ENCODE measurements at regions not wholly inside any gene's neighbourhood (a gene's known extent, or its start where the extent isn't known, plus 50 kb on each side); places are given as distances from the start of the nearest gene placed in this dataset.

- no peaks in the 10 kb centered on the region for H3K9me3 ChIP-seq
- peaks cover 0 to 17% (median 13%) of the 10 kb centered on the region in 4 donors for H3K4me1 ChIP-seq
- no peak for DNase-seq
- H3K36me3 ChIP-seq: no peaks in the 10 kb centered on the region
- no peak overlapping the region for H3K27ac ChIP-seq
- TF ChIP-seq CTCF (IDR thresholded peaks at IDR 0.05): no peak
- peaks cover 0 to 38% of the 10 kb centered on the region in 2 donors for H3K27me3 ChIP-seq
- no peak overlapping the region for H3K4me3 ChIP-seq
- intact Hi-C loops (cut with DNase I; ENCODE audit: low total_unique reads): no loop called here
Observed at GRCh38 chr7:32301427-32301826, 188.8 kb downstream of the LSM5 start.

GRCh38 chr7:32299133-32299702 lies 191.0 kb downstream of the LSM5 start:
- DNase-seq: no peak
- peaks cover 0 to 38% of the 10 kb centered on the region in 2 donors for H3K27me3 ChIP-seq
- intact Hi-C loops (cut with DNase I; ENCODE audit: low total_unique reads): no loop called here
- H3K27ac ChIP-seq: no peak overlapping the region
- no peaks in the 10 kb centered on the region for H3K36me3 ChIP-seq
- no peak for TF ChIP-seq CTCF (IDR thresholded peaks at IDR 0.05)
- peak overlapping the region; percentile 42 to 51 for H3K4me3 ChIP-seq
- H3K4me1 ChIP-seq: peaks cover 0 to 17% (median 13%) of the 10 kb centered on the region in 4 donors
- H3K9me3 ChIP-seq: no peaks in the 10 kb centered on the region

- no peak for DNase-seq
- intact Hi-C loops (cut with DNase I; ENCODE audit: low total_unique reads): no loop called here
- no peak overlapping the region for H3K27ac ChIP-seq
Observed at GRCh38 chr7:32298408-32299132, 191.6 kb downstream of the LSM5 start.

GRCh38 chr7:32293833-32294232 lies 196.3 kb downstream of the LSM5 start:
- DNase-seq: no peak
- intact Hi-C loops (cut with DNase I; ENCODE audit: low total_unique reads): no loop called here

More at GRCh38 chr7:32298408-32299132, 191.6 kb downstream of the LSM5 start:
- Histone ChIP-seq H3K36me3 (no peaks in the 10 kb centered on the region), H3K9me3 (no peaks in the 10 kb centered on the region), H3K27me3 (peaks cover 0 to 40% of the 10 kb centered on the region in 2 donors), H3K4me1 (peaks cover 0 to 17% (median 13%) of the 10 kb centered on the region in 4 donors), H3K4me3 (peak overlapping the region; percentile 42 to 51)
- no peak for TF ChIP-seq CTCF (IDR thresholded peaks at IDR 0.05)

More at GRCh38 chr7:32293833-32294232, 196.3 kb downstream of the LSM5 start:
- H3K27me3 ChIP-seq: peaks cover 0 to 15% of the 10 kb centered on the region in 2 donors
- H3K9me3 ChIP-seq: no peaks in the 10 kb centered on the region
- no peak overlapping the region for H3K4me3 ChIP-seq
- peaks cover 0 to 18% (median 11%) of the 10 kb centered on the region in 4 donors for H3K4me1 ChIP-seq
- H3K27ac ChIP-seq: no peak overlapping the region
- no peak for TF ChIP-seq CTCF (IDR thresholded peaks at IDR 0.05)
- no peaks in the 10 kb centered on the region for H3K36me3 ChIP-seq

All from tibial artery (tissue), 4 donors.